Upper lobe of left lung (tissue), 6 donors: ENCODE measurements at regions not wholly inside any gene's neighbourhood (a gene's known extent, or its start where the extent isn't known, plus 50 kb on each side); places are given as distances from the start of the nearest gene placed in this dataset.

Experiments used
- ATAC-seq, 2 donors: fragments of 200-7000 bp; cut with Tn5 transposase; one replicate each; pipeline ENCODE4 v1.9.1; 2022; ENCODE audit warnings: mild to moderate bottlenecking in 2 of 2, moderate library complexity in 2 of 2; ENCODE audit not compliant: low FRiP score in 2 of 2
- DNase-seq, 2 donors: peaks; one replicate each; pipeline ENCODE4 v3.0.0-alpha.2; 2019 to 2020
- H3K27ac ChIP-seq, 4 donors: fragments of 200-600 bp; sonication (generic); one replicate each; pipeline ENCODE4 v1.5.1; 2016 to 2019
- H3K27me3 ChIP-seq, 4 donors: fragments of 200-600 bp; sonication (generic); one replicate each; pipeline ENCODE4 v1.5.1; 2017 to 2019
- H3K36me3 ChIP-seq, 4 donors: fragments of 200-600 bp; sonication (generic); one replicate each; pipeline ENCODE4 v1.5.1; 2016 to 2019
- H3K4me1 ChIP-seq, 4 donors: fragments of 200-600 bp; sonication (generic); one replicate each; pipeline ENCODE4 v1.5.1; 2018 to 2019
- H3K4me3 ChIP-seq, 4 donors: fragments of 200-600 bp; sonication (generic); one replicate each; pipeline ENCODE4 v1.5.1; 2017 to 2019; ENCODE audit warnings: mild to moderate bottlenecking in 2 of 4, moderate library complexity in 1 of 4
- H3K9me3 ChIP-seq, 4 donors: fragments of 200-600 bp; sonication (generic); one replicate each; pipeline ENCODE4 v1.5.1; 2018 to 2019
- CTCF ChIP-seq, 6 experiments: fragments of 450-650 bp in 4 of 6; fragments of 200-600 bp in 2 of 6; sonication (generic) in 2 of 6; IDR thresholded peaks; one replicate each; pipeline ENCODE4 v1.5.1; 2016 to 2019; ENCODE audit warnings: antibody characterized with exemption in 6 of 6
- EP300 ChIP-seq, 4 donors: sonication (generic); formaldehyde crosslinking; IDR thresholded peaks; one replicate each; pipeline ENCODE4 v1.5.1; 2017; ENCODE audit warnings: antibody characterized with exemption in 4 of 4, control low read depth in 2 of 4
- POLR2A ChIP-seq, 4 donors: fragments of 450-650 bp; IDR thresholded peaks; one replicate each; pipeline ENCODE4 v1.5.1; 2016 to 2017; ENCODE audit warnings: antibody characterized with exemption in 4 of 4, mild to moderate bottlenecking in 2 of 4
- POLR2AphosphoS5 ChIP-seq, 2 donors: sonication (generic); formaldehyde crosslinking; IDR thresholded peaks; one replicate each; pipeline ENCODE4 v1.5.1; 2017; ENCODE audit warnings: antibody characterized with exemption in 2 of 2
- WGBS, 2 donors: methylation state at CpG; one replicate each; pipeline ENCODE4 v1.1.5; 2017 to 2018; 5-methylcytosine and 5-hydroxymethylcytosine counted together
- donor health status: DM: no; HTN: no; CAD: no; lungs with moderate emphysema.
- donor health status: DM: no; HTN: yes; CAD: no; lungs with severe emphysema.

GRCh38 chr2:198558176-198558575 is 753.8 kb downstream of the PLCL1 start:
- Histone ChIP-seq H3K27me3 (no peaks in the 10 kb centered on the region), H3K4me1 (no peaks in the 10 kb centered on the region), H3K4me3 (no peak overlapping the region), H3K36me3 (no peaks in the 10 kb centered on the region), H3K9me3 (peaks cover 0 to 7% (median 5%) of the 10 kb centered on the region in 4 donors), H3K27ac (no peak overlapping the region)
- ATAC-seq = no peak
- no peak for TF ChIP-seq POLR2A (IDR thresholded peaks at IDR 0.05)
- TF ChIP-seq EP300 (IDR thresholded peaks at IDR 0.05) = no peak
- no peak for TF ChIP-seq POLR2AphosphoS5 (IDR thresholded peaks at IDR 0.05)
- TF ChIP-seq CTCF (IDR thresholded peaks at IDR 0.05) = no peak
- DNase-seq = no peak
- WGBS, 2 donors = 85 to 90% methylated on average over 2 of the region's 2 CpGs

- DNase-seq (no peak), ATAC-seq (no peak)
- no peaks in the 10 kb centered on the region for H3K27me3 ChIP-seq
- H3K27ac ChIP-seq = no peak overlapping the region
- H3K4me3 ChIP-seq = no peak overlapping the region
- TF ChIP-seq CTCF (IDR thresholded peaks at IDR 0.05) = no peak
- no peak for TF ChIP-seq EP300 (IDR thresholded peaks at IDR 0.05)
- TF ChIP-seq POLR2A (IDR thresholded peaks at IDR 0.05) = no peak
- no peak for TF ChIP-seq POLR2AphosphoS5 (IDR thresholded peaks at IDR 0.05)
- H3K36me3 ChIP-seq = no peaks in the 10 kb centered on the region
- WGBS, 2 donors = 14 to 16% methylated on average over 2 of the region's 2 CpGs
- no peaks in the 10 kb centered on the region for H3K9me3 ChIP-seq
- no peaks in the 10 kb centered on the region for H3K4me1 ChIP-seq
These were observed 741.7 kb downstream of the PLCL1 start for GRCh38 chr2:198546122-198546521.

GRCh38 chr2:198545411-198545810 is 741.0 kb downstream of the PLCL1 start:
- ATAC-seq = no peak
- H3K27me3 ChIP-seq = no peaks in the 10 kb centered on the region
- no peaks in the 10 kb centered on the region for H3K4me1 ChIP-seq
- H3K4me3 ChIP-seq = no peak overlapping the region
- no peaks in the 10 kb centered on the region for H3K9me3 ChIP-seq
- WGBS, 2 donors = 67 to 68% methylated on average over 3 of the region's 3 CpGs
- TF ChIP-seq POLR2AphosphoS5 (IDR thresholded peaks at IDR 0.05) (no peak), POLR2A (IDR thresholded peaks at IDR 0.05) (no peak), CTCF (IDR thresholded peaks at IDR 0.05) (no peak), EP300 (IDR thresholded peaks at IDR 0.05) (no peak)
- no peak for DNase-seq
- no peaks in the 10 kb centered on the region for H3K36me3 ChIP-seq
- no peak overlapping the region for H3K27ac ChIP-seq

- DNase-seq (no peak), ATAC-seq (no peak)
- Histone ChIP-seq H3K9me3 (no peaks in the 10 kb centered on the region), H3K4me3 (no peak overlapping the region), H3K27ac (no peak overlapping the region), H3K4me1 (no peaks in the 10 kb centered on the region), H3K36me3 (no peaks in the 10 kb centered on the region), H3K27me3 (no peaks in the 10 kb centered on the region)
- 62 to 73% methylated on average over 1 of the region's 1 CpG for WGBS, 2 donors
- no peak for TF ChIP-seq EP300 (IDR thresholded peaks at IDR 0.05)
- no peak for TF ChIP-seq CTCF (IDR thresholded peaks at IDR 0.05)
- no peak for TF ChIP-seq POLR2A (IDR thresholded peaks at IDR 0.05)
- TF ChIP-seq POLR2AphosphoS5 (IDR thresholded peaks at IDR 0.05) = no peak
These were observed 740.1 kb downstream of the PLCL1 start for GRCh38 chr2:198544461-198544860.

- Histone ChIP-seq H3K27me3 (no peaks in the 10 kb centered on the region), H3K9me3 (no peaks in the 10 kb centered on the region), H3K27ac (no peak overlapping the region), H3K4me1 (no peaks in the 10 kb centered on the region), H3K4me3 (no peak overlapping the region), H3K36me3 (no peaks in the 10 kb centered on the region)
- TF ChIP-seq CTCF (IDR thresholded peaks at IDR 0.05) = no peak
- no peak for TF ChIP-seq POLR2A (IDR thresholded peaks at IDR 0.05)
- TF ChIP-seq EP300 (IDR thresholded peaks at IDR 0.05) = no peak
- no peak for TF ChIP-seq POLR2AphosphoS5 (IDR thresholded peaks at IDR 0.05)
- 87 to 93% methylated on average over 3 of the region's 3 CpGs for WGBS, 2 donors
- no peak for DNase-seq
- no peak for ATAC-seq
These were observed 730.4 kb downstream of the PLCL1 start for GRCh38 chr2:198534756-198535155.
